AG09319 (cell line): ENCODE measurements at regions not wholly inside any gene's neighbourhood (a gene's known extent, or its start where the extent isn't known, plus 50 kb on each side); places are given as distances from the start of the nearest gene placed in this dataset.
"Not testable (repeated sequence)": the region's sequence is repeated elsewhere in the genome, so short reads cannot be mapped to it uniquely, and the experiment has no call there.

Source experiments
- DNase-seq: peaks from one replicate; pipeline ENCODE4 v3.0.0-alpha.2; 2010; ENCODE audit warnings: low read depth; ENCODE audit errors: extremely low read depth
- CTCF ChIP-seq: IDR thresholded peaks from 2 replicates; pipeline ENCODE4 v1.5.1; 2011; ENCODE audit warnings: low read depth, mild to moderate bottlenecking, inconsistent platforms, low read length, moderate library complexity

GRCh38 chr1:166305371-166305770, 138.6 kb upstream of the FAM78B start:
- no peak for TF ChIP-seq CTCF
- no peak for DNase-seq

GRCh38 chr1:166307261-166308188, 140.7 kb upstream of the FAM78B start:
- no peak for TF ChIP-seq CTCF
- DNase-seq, result no peak

- not testable (repeated sequence) for DNase-seq
Observed at GRCh38 chr1:166316306-166316705, 149.5 kb upstream of the FAM78B start.

GRCh38 chr1:166322470-166322869, 155.7 kb upstream of the FAM78B start:
- no peak for TF ChIP-seq CTCF
- DNase-seq, result no peak

- DNase-seq, result no peak
- TF ChIP-seq CTCF, result no peak
Observed at GRCh38 chr1:166327886-166328285, 161.1 kb upstream of the FAM78B start.

- no peak for DNase-seq
- no peak for TF ChIP-seq CTCF
Observed at GRCh38 chr1:166328956-166329355, 162.2 kb upstream of the FAM78B start.

GRCh38 chr1:166330096-166330495, 163.3 kb upstream of the FAM78B start:
- TF ChIP-seq CTCF, result no peak
- no peak for DNase-seq

- no peak for DNase-seq
- no peak for TF ChIP-seq CTCF
Observed at GRCh38 chr1:166338105-166338504, 171.3 kb upstream of the FAM78B start.
